Activated CD8-positive, alpha-beta T cell treated with anti-CD3 and anti-CD28 coated beads for 36 hours (primary cell): ENCODE measurements at regions not wholly inside any gene's neighbourhood (a gene's known extent, or its start where the extent isn't known, plus 50 kb on each side); places are given as distances from the start of the nearest gene placed in this dataset.

Experiments used
- ATAC-seq: fragments of 200-7000 bp; cut with Tn5 transposase; one replicate; pipeline ENCODE4 v1.10.0; 2021; ENCODE audit warnings: mild to moderate bottlenecking, moderate library complexity
- CTCF ChIA-PET: fragments of 350-600 bp; sonication (Branson Sonifier 250); formaldehyde crosslinking; loops from one replicate; lab custom pipeline; 2021; ENCODE audit warnings: antibody characterized with exemption; lab: Charles Lee
- POLR2A ChIA-PET: fragments of 350-600 bp; sonication (Branson Sonifier 250); formaldehyde crosslinking; loops from one replicate; lab custom pipeline; 2021; ENCODE audit warnings: antibody characterized with exemption; lab: Charles Lee
- DNase-seq: peaks from one replicate; pipeline ENCODE4 v3.0.0-alpha.2; 2020
- H3K27ac Mint-ChIP-seq: one replicate; pipeline ENCODE4 v1.8.0; 2021; ENCODE audit warnings: mild to moderate bottlenecking, mixed read lengths
- H3K27me3 Mint-ChIP-seq: one replicate; pipeline ENCODE4 v1.8.0; 2021; ENCODE audit warnings: mixed read lengths
- H3K36me3 Mint-ChIP-seq: one replicate; pipeline ENCODE4 v1.8.0; 2021; ENCODE audit warnings: low read depth, mixed read lengths
- H3K4me1 Mint-ChIP-seq: one replicate; pipeline ENCODE4 v1.8.0; 2021; ENCODE audit warnings: low read depth, mixed read lengths
- H3K4me3 Mint-ChIP-seq: one replicate; pipeline ENCODE4 v1.8.0; 2021; ENCODE audit warnings: mild to moderate bottlenecking, moderate library complexity, mixed read lengths
- H3K9me3 Mint-ChIP-seq: one replicate; pipeline ENCODE4 v1.8.0; 2021; ENCODE audit warnings: mixed read lengths
- intact Hi-C: fragments of 100-400 bp; cut with micrococcal nuclease; formaldehyde crosslinking; loops from one replicate; pipeline ENCODE4 v1.10.0; 2022
- TF ChIP-seq, protein P1 (sequence below): fragments of 200-600 bp; IDR thresholded peaks from one replicate; pipeline ENCODE4 v1.8.0; 2022; ENCODE audit warnings: antibody characterized with exemption, mild to moderate bottlenecking

- Mint-ChIP-seq H3K4me3 (no peak overlapping the region), H3K9me3 (peaks cover 1% of the 10 kb centered on the region), H3K4me1 (no peaks in the 10 kb centered on the region), H3K27ac (no peak overlapping the region), H3K27me3 (no peaks in the 10 kb centered on the region), H3K36me3 (no peaks in the 10 kb centered on the region)
- DNase-seq: no peak
- no peak for ATAC-seq
- intact Hi-C loops: no loop called here
- POLR2A ChIA-PET: no interaction called here
- CTCF ChIA-PET: no interaction called here
- TF ChIP-seq, protein P1, sequence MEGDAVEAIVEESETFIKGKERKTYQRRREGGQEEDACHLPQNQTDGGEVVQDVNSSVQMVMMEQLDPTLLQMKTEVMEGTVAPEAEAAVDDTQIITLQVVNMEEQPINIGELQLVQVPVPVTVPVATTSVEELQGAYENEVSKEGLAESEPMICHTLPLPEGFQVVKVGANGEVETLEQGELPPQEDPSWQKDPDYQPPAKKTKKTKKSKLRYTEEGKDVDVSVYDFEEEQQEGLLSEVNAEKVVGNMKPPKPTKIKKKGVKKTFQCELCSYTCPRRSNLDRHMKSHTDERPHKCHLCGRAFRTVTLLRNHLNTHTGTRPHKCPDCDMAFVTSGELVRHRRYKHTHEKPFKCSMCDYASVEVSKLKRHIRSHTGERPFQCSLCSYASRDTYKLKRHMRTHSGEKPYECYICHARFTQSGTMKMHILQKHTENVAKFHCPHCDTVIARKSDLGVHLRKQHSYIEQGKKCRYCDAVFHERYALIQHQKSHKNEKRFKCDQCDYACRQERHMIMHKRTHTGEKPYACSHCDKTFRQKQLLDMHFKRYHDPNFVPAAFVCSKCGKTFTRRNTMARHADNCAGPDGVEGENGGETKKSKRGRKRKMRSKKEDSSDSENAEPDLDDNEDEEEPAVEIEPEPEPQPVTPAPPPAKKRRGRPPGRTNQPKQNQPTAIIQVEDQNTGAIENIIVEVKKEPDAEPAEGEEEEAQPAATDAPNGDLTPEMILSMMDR: no peak
Observed at GRCh38 chr20:7708782-7709181, 231.5 kb downstream of the HAO1 start.

DNA sequence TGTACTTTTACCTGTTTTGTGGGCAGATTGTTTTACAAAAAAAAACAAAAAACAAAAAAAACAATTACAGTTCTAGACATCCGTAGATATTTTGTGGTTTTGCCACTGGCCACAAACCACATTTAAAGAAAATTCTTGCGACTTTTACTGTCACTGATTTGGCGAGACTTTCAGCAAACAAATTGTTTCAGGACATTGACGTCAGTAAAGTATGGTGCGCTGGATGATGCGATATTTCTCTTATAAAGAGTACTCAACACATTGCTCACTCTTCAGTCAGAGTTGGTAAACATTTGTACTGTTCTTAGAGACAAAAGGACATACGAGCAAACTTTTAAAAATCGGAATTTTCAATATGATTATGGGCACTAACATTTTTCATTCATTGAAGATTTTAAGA is 229.8 kb downstream of the HAO1 start:
- Mint-ChIP-seq H3K27me3 (no peaks in the 10 kb centered on the region), H3K9me3 (peaks cover 1% of the 10 kb centered on the region), H3K4me1 (no peaks in the 10 kb centered on the region), H3K4me3 (no peak overlapping the region), H3K36me3 (no peaks in the 10 kb centered on the region), H3K27ac (no peak overlapping the region)
- POLR2A ChIA-PET: no interaction called here
- CTCF ChIA-PET: no interaction called here
- TF ChIP-seq, protein P1: no peak
- no peak for ATAC-seq
- intact Hi-C loops: no loop called here
- DNase-seq: no peak

- H3K27me3 Mint-ChIP-seq: no peaks in the 10 kb centered on the region
- intact Hi-C loops: no loop called here
- DNase-seq: no peak
- peaks cover 1% of the 10 kb centered on the region for H3K9me3 Mint-ChIP-seq
- TF ChIP-seq, protein P1: no peak
- POLR2A ChIA-PET: no interaction called here
- no peak overlapping the region for H3K4me3 Mint-ChIP-seq
- no peak for ATAC-seq
- CTCF ChIA-PET: no interaction called here
- no peaks in the 10 kb centered on the region for H3K4me1 Mint-ChIP-seq
- H3K27ac Mint-ChIP-seq: no peak overlapping the region
- no peaks in the 10 kb centered on the region for H3K36me3 Mint-ChIP-seq
Observed at GRCh38 chr20:7712661-7713060, 227.6 kb downstream of the HAO1 start.

DNA sequence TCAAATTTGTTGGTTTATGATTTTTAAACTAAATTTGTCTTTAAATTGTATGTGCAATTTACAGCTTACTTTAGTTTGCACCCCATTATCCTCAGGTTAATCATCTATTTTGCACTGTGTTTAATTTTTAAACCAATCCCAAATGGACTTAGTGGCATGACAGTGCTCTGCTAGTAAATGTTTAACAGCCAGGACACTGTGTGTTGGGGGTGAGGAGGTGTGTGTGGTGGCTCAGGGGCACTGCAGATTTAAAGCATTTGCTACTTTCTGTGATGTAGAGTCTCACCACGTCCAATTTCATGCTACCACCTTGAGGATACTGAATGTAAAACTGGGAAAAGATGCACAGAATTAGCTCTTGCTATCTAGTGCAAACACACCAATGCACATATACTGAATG is 225.7 kb downstream of the HAO1 start:
- Mint-ChIP-seq H3K36me3 (no peaks in the 10 kb centered on the region), H3K9me3 (peaks cover 1% of the 10 kb centered on the region), H3K4me3 (no peak overlapping the region), H3K27ac (no peak overlapping the region), H3K4me1 (no peaks in the 10 kb centered on the region), H3K27me3 (no peaks in the 10 kb centered on the region)
- TF ChIP-seq, protein P1: no peak
- ChIA-PET CTCF (no interaction called here), POLR2A (no interaction called here)
- no peak for DNase-seq
- no peak for ATAC-seq
- intact Hi-C loops: no loop called here

- Mint-ChIP-seq H3K9me3 (no peaks in the 10 kb centered on the region), H3K4me1 (no peaks in the 10 kb centered on the region), H3K4me3 (no peak overlapping the region), H3K27ac (no peak overlapping the region), H3K27me3 (no peaks in the 10 kb centered on the region), H3K36me3 (no peaks in the 10 kb centered on the region)
- ChIA-PET CTCF (no interaction called here), POLR2A (no interaction called here)
- intact Hi-C loops: no loop called here
- no peak for ATAC-seq
- TF ChIP-seq, protein P1: no peak
- no peak for DNase-seq
Observed at GRCh38 chr20:7716286-7716972, 223.8 kb downstream of the HAO1 start.
